ENCODE measurements at regions not wholly inside any gene's neighbourhood (a gene's known extent, or its start where the extent isn't known, plus 50 kb on each side); places are given as distances from the start of the nearest gene placed in this dataset.

- TF ChIP-seq CTCF (IDR thresholded peaks at IDR 0.05; ENCODE audit: insufficient read depth, low read depth, low read length) (no peak), EZH2 (IDR thresholded peaks at IDR 0.05; ENCODE audit: insufficient read depth, low read length) (no peak)
Measured at GRCh38 chr18:39701839-39702238, 2136.2 kb upstream of the CELF4 start.
